Mucosa of descending colon (tissue), 3 donors: ENCODE measurements at regions not wholly inside any gene's neighbourhood (a gene's known extent, or its start where the extent isn't known, plus 50 kb on each side); places are given as distances from the start of the nearest gene placed in this dataset.
"Not testable (repeated sequence)": the region's sequence is repeated elsewhere in the genome, so short reads cannot be mapped to it uniquely, and the experiment has no call there.

Source experiments
- ATAC-seq: fragments of 200-7000 bp; cut with Tn5 transposase; one replicate; pipeline ENCODE4 v1.9.1; 2020; ENCODE audit warnings: mild to moderate bottlenecking, moderate library complexity
- DNase-seq, 3 donors: peaks; one replicate each; pipeline ENCODE4 v3.0.0-alpha.2; 2020
- H3K36me3 ChIP-seq: fragments of 200-600 bp; one replicate; pipeline ENCODE4 v1.8.0; 2021; ENCODE audit warnings: low read depth, mild to moderate bottlenecking
- H3K4me1 ChIP-seq: fragments of 200-600 bp; one replicate; pipeline ENCODE4 v1.8.0; 2021; ENCODE audit warnings: low read depth, mild to moderate bottlenecking
- H3K4me3 ChIP-seq: fragments of 200-600 bp; one replicate; pipeline ENCODE4 v1.8.0; 2021; ENCODE audit warnings: mild to moderate bottlenecking
- H3K9me3 ChIP-seq: fragments of 200-600 bp; one replicate; pipeline ENCODE4 v1.8.0; 2021; ENCODE audit warnings: mild to moderate bottlenecking
- intact Hi-C, 2 donors: fragments of 100-400 bp; cut with DNase I in 1 of 2; cut with micrococcal nuclease in 1 of 2; formaldehyde crosslinking; loops; one replicate each; pipeline versions ENCODE4 v1.11.0 to v1.11.1; 2022; cut with DNase I, micrococcal nuclease
- TF ChIP-seq, protein P1 (sequence below): fragments of 200-600 bp; IDR thresholded peaks from one replicate; pipeline ENCODE4 v1.8.0; 2022; ENCODE audit warnings: antibody characterized with exemption, mild to moderate bottlenecking
- donor health status: DM: no; HTN: no; CAD: no; lungs with moderate emphysema.
- donor health status: DM: no; HTN: no; CAD: no.
- donor health status: DM: no; HTN: yes; CAD: no.

- Histone ChIP-seq H3K9me3 (no peaks in the 10 kb centered on the region), H3K36me3 (no peaks in the 10 kb centered on the region), H3K4me1 (peaks cover 7% of the 10 kb centered on the region), H3K4me3 (no peak overlapping the region)
- DNase-seq (no peak), ATAC-seq (no peak)
- intact Hi-C loops, result no loop called here
- TF ChIP-seq, protein P1, sequence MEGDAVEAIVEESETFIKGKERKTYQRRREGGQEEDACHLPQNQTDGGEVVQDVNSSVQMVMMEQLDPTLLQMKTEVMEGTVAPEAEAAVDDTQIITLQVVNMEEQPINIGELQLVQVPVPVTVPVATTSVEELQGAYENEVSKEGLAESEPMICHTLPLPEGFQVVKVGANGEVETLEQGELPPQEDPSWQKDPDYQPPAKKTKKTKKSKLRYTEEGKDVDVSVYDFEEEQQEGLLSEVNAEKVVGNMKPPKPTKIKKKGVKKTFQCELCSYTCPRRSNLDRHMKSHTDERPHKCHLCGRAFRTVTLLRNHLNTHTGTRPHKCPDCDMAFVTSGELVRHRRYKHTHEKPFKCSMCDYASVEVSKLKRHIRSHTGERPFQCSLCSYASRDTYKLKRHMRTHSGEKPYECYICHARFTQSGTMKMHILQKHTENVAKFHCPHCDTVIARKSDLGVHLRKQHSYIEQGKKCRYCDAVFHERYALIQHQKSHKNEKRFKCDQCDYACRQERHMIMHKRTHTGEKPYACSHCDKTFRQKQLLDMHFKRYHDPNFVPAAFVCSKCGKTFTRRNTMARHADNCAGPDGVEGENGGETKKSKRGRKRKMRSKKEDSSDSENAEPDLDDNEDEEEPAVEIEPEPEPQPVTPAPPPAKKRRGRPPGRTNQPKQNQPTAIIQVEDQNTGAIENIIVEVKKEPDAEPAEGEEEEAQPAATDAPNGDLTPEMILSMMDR, result no peak
Measured at GRCh38 chr3:177622520-177622919, 425.2 kb upstream of the TBL1XR1 start.

DNA sequence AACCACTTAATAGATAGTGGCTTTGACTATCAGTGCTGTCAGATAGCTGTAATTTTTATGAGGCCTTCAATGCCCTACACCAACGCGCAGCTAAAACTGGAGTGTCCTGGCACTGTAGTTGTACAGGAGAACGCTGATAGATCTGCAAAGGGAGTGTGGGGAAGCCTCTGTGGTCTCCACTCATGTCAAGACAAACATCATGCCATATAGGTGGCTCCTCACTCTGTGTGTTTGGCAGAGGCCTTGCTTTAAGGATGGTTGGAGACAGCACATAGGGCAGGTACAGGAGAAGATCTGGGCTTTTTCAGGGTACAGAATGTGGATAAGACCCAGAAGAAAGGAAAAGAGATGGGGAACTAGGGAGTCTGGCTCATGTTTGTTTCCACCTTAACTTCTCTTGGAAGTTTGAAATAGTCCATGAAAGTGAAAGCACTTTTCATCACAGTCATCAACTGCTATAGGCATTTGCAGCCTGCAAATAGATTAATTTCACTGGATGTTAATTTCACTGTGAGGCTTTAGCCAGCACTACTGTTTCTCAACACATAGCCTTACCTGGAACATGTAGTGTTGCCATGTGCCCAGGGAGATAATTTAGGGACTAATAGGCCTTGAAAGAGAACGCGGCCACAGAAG, 425.8 kb upstream of the TBL1XR1 start:
- intact Hi-C loops, result no loop called here
- DNase-seq (no peak), ATAC-seq (peak; percentile 32)
- no peaks in the 10 kb centered on the region for H3K9me3 ChIP-seq
- TF ChIP-seq, protein P1, result no peak
- no peak overlapping the region for H3K4me3 ChIP-seq
- no peaks in the 10 kb centered on the region for H3K36me3 ChIP-seq
- peaks cover 7% of the 10 kb centered on the region for H3K4me1 ChIP-seq

- H3K36me3 ChIP-seq, result no peaks in the 10 kb centered on the region
- intact Hi-C loops, result no loop called here
- H3K4me1 ChIP-seq, result peaks cover 7% of the 10 kb centered on the region
- no peaks in the 10 kb centered on the region for H3K9me3 ChIP-seq
- TF ChIP-seq, protein P1, result no peak
- ATAC-seq (peak; percentile 95), DNase-seq (peak in 1 of 3 donors; percentile 25)
- H3K4me3 ChIP-seq, result no peak overlapping the region
Measured at GRCh38 chr3:177624528-177625495, 427.5 kb upstream of the TBL1XR1 start.

DNA sequence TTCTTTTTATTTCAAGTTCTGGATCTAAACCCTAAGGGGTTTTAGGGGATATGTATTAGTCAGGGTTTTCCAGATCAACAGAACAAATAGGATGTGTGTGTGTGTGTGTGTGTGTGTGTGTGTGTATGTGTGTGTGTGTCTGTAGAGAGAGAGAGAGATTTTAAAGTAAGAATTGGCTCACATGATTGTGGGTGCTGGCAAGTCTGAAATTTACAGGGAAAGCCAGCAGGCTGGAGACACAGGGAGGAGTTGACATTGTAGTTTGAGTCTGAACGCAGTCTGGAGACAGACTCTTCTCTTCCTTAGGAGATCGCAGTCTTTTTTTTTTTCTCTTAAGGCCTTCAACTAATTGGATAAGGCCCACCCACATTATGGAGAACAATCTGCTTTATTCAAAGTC, 428.8 kb upstream of the TBL1XR1 start:
- intact Hi-C loops, result no loop called here
- H3K4me1 ChIP-seq, result peaks cover 7% of the 10 kb centered on the region
- TF ChIP-seq, protein P1, result no peak
- H3K4me3 ChIP-seq, result no peak overlapping the region
- DNase-seq (no peak), ATAC-seq (no peak)
- H3K9me3 ChIP-seq, result no peaks in the 10 kb centered on the region
- no peaks in the 10 kb centered on the region for H3K36me3 ChIP-seq

DNA sequence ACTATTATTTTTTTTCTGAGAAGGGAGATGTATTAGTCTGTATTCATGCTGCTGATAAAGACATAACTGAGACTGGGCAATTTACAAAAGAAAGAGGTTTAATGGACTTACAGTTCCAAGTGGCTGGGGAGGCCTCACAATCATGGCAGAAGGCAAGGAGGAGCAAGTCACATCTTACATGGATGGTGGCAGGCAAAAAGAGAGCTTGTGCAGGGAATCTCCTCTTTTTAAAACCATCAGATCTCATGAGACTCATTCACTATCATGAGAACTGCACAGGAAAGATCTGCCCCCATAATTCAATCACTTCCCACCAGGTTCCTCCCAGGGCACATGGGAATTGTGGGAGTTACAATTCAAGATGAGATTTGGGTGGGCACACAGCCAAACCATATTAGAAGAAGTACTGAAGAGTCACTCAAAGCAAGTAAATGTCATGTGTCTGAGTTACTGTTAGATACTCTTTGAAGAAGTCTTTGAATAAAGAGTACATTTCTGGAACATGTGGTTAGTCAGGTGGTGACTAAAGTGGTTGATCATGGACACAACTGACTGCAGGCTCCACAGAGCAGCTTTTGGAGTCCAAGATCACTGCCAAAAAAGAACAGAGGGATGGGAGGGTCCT, 430.9 kb upstream of the TBL1XR1 start:
- intact Hi-C loops, H3K9me3 ChIP-seq, DNase-seq: not testable (repeated sequence)

DNA sequence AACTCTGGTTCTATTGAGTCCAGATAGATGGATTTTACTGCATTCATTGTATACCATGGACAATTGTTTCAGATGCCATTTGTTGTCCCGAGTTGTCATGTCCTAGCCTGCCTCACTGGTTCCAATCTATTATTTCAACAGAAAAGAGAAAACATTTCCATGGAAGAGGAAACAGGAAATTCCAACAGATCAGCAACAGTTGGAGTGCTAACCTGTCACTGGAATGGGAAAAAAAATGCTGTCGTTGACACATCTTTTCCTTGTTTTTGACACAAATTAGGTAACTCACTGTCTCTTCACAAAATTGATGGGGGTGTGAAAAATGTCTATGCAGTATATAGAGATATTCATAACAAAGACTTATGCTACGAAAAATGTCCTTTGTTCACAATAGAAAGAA, 432.0 kb upstream of the TBL1XR1 start:
- ATAC-seq, result no peak
- DNase-seq, result no peak
- intact Hi-C loops, result no loop called here
- H3K4me1 ChIP-seq, result peaks cover 3% of the 10 kb centered on the region
- H3K9me3 ChIP-seq, result no peaks in the 10 kb centered on the region
- no peaks in the 10 kb centered on the region for H3K36me3 ChIP-seq
- no peak overlapping the region for H3K4me3 ChIP-seq
- TF ChIP-seq, protein P1, result no peak

More for the DNA sequence above, 430.9 kb upstream of the TBL1XR1 start:
- not testable (repeated sequence) for ATAC-seq, H3K36me3 ChIP-seq, H3K4me3 ChIP-seq, H3K4me1 ChIP-seq
